ENCODE measurements at regions not wholly inside any gene's neighbourhood (a gene's known extent, or its start where the extent isn't known, plus 50 kb on each side); places are given as distances from the start of the nearest gene placed in this dataset.

DNA sequence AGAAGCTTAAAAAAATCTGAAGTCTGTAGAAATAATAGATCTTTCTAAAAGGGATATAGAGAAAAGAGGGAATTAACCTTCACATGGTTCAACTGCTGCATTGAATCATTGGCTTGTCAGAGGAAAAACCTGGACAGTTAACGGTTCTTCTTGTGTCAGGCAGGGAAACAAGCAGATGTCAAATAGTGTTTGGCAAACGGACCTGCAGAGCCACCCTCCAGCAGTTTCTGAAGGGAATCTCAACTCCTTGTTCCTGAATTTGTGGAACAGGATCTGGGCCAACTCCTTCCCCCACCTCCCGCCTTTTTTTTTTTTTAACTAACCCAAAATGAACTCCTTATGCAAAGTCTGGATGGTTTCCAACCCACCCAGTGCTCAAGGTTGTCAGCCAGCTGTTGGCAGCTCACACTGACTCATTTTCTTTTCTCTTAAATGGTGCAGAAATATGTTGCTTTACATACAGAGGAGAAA is 187.3 kb downstream of the CAND1 start:
- no peak for TF ChIP-seq CTCF (optimal IDR thresholded peaks at IDR 0.05 in 1 of 3, IDR thresholded peaks at IDR 0.05 in 1 of 3, conservative IDR thresholded peaks at IDR 0.05 in 1 of 3; ENCODE audit: extremely low read depth in 1 of 3, insufficient read depth in 2 of 3, low read length in 3 of 3)
- no peak for TF ChIP-seq EZH2 (IDR thresholded peaks at IDR 0.05; ENCODE audit: low read length)

Measured in keratinocyte (primary cell).